Effector CD8-positive, alpha-beta T cell (primary cell): ENCODE measurements at regions not wholly inside any gene's neighbourhood (a gene's known extent, or its start where the extent isn't known, plus 50 kb on each side); places are given as distances from the start of the nearest gene placed in this dataset.
"Not testable (repeated sequence)": the region's sequence is repeated elsewhere in the genome, so short reads cannot be mapped to it uniquely, and the experiment has no call there.

Experiments used
- DNase-seq: peaks from one replicate; lab custom pipeline; 2025; lab: John Stamatoyannopoulos, UW

DNA sequence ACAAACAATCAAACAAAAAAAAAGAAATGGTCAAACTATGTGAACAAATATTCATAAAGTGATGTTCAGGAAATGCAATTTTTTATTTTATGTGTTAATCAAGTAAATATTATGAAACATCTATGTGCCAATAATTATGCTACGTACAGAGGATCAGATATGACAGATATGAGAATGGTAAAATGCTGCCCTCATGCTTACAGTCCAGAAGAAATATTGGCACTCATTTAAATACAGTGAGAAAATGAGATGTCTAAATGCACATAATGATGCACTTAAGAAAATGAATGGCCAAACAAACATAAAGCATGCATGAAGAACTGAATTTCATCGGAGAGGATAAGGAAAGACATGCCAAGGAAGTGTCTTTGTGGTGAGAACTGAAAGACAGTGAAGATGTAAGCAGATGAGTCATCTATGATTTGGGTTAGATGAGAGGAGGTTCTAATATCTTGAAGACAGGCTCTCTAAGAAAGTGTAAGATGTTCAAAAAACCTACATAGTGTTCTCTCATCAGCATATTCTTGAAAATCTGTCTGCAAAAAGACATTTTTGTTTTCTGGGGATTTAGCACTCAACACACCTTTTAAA lies 1231.1 kb upstream of the ACO1 start:
- no peak for DNase-seq

DNA sequence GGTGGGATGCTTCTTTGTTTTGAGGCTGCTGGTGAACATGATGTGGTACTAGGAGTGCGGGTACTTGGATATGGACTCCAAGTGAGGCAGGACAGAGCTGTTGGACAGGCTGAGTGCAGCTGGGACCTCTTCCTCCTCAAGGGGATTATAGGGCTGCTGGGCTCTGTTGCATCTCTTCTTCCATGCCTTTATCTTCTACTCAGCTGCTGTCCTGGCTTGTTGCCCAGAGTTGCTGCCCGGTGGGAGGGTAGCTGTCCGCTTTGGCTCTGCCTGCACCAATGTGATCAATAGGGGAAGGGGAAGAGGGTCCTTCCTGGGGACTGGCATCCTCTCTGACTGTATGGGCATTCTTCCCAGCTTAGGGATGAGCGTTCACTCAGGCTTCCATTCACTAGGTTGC lies 1217.9 kb upstream of the ACO1 start:
- no peak for DNase-seq

DNA sequence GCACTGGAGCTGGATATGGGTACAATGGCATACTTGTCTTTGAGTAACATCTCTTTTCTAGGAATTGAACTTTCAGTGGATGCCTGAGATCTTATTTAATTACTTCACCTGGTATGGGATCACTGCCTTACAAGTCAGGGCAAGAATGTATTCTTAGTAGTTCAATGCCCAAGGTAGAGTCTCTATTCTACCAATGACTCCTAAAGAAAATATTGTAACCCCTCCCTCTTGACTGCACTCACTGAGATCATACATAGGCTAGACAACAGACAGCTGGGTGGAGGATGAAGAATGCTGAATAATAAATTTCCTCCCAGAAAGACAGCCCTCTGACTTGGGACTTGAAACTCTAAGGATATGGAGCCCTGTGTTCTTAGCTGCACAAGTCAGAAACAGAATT lies 1216.3 kb upstream of the ACO1 start:
- no peak for DNase-seq

DNA sequence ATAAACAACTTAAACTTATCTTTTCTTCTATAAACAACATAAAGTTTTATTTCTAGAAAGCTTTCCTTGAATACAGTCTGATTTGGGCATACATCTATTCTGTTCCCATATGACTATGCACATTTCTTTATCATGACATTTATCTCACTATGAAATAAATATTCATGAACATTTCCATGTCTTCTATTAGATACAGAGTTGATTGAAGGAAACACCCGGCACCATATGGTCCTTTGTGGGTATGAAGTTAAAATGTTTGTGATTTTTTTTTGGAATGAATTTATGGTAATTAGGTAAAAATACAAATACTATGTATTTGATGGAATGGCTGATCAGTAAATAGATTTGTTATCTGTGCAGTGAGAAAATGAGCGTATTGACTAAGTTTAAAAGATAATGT lies 1209.8 kb upstream of the ACO1 start:
- DNase-seq, result no peak

DNA sequence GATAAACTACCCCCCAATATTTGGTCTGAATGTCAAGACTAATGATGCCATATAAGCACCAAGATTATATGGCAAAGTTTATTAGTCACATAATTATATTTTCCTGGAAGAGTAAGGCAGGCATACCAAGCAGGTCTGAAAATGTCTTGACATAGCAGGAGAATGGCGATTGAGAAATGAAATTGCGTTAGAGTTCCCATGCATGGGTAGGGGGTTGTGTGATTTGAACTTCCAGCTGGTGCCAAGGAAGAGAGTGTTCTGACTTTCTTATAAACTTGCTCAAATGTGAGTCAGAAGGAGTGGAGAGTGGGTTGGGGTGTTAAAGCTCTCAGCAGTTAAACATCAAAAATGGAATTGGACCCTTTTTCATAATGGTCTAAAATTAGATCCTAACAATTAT lies 1200.6 kb upstream of the ACO1 start:
- no peak for DNase-seq

DNA sequence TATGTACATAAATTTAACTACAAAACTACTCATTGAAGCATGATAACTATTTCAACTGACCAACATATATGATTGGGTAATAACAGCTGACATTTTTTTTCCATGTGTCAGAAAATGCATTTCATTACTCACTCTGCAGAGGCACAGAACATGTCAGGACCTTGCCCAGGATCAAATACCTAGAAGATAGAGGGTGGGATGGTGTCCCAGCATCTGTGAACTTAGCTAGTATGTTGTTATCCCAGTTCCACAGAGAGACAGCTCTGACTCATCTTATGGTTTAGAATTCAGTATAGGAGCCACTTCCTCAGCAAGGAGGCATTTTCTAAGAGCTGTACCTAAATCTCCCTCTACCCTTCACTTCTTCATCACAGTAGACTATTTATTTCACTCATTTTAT lies 1198.6 kb upstream of the ACO1 start:
- no peak for DNase-seq

DNA sequence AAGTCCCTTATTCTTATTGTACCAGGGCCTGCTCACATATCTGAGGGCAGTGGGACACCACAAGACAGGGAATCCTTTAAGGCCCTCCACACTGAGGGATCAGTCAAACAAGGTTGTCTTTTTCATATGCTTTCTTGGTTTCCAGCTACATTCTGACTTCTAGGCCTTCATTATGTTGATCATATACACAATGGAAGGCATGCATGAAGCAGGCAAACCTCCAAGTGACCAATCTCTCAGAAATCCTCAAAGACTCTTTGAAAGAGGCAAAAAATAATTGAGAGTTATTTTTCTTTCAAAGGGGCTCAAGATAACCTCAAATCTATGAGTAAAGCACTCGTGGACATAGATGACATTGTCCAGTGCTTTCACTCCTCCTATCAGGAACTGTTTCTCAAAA lies 1195.9 kb upstream of the ACO1 start:
- DNase-seq, result no peak

DNA sequence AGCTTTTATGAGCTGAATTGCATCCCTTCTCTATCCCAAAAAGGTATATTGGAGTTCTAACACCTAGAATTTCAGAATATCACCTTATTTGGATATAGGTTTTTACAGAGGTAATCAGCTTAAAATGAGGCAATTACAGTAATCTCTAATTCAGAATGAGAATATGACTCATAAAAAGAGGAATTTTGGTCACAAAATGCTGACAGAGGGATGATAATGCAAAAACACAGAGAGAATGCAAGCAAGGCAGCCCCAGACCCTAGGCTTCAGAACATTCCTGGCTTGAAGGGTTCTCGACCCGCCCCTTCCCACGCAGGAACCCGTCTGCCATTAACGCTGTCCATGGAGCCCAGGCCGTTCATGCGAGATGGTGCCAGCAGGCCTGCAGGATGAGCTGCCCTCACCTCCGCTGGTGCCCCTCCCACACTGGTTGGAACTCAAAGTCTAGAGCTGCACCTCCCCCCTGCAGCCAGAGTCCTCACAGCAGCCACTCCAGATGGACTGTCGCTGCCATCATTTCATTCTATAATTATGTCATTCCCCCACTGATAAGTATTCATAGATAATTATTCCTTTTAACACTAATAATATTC lies 1173.4 kb upstream of the ACO1 start:
- no peak for DNase-seq

DNA sequence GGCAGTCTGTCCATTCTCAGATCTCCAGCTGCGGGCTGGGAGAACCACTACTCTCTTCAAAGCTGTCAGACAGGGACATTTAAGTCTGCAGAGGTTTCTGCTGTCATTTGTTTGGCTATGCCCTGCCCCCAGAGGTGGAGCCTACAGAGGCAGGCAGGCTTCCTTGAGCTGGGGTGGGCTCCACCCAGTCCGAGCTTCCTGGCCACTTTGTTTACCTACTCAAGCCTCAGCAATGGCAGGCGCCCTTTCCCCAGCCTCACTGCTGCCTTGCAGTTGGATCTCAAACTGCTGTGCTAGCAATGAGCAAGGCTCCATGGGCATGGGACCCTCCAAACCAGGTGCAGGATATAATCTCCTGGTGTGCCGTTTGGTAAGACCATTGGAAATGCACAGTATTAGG lies 1154.5 kb upstream of the ACO1 start:
- not testable (repeated sequence) for DNase-seq

DNA sequence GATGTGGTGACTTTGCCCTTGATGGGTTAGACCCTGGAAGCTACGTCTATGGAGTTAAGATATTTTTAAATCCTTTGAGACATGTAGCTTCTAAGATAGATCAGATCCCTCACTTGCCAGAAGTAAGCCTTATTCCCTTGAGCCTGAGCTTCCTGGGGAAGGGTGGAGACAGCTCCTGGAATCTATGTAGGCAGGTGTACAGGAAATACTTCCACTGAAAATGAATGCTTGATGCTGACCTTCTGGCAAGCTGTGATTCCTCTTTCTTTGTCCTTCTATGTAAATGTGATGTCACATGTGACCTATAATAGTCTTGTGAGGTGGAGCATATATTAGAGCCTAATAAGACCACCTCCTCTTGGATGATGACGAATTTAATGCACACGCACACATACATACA lies 1152.0 kb upstream of the ACO1 start:
- no peak for DNase-seq

DNA sequence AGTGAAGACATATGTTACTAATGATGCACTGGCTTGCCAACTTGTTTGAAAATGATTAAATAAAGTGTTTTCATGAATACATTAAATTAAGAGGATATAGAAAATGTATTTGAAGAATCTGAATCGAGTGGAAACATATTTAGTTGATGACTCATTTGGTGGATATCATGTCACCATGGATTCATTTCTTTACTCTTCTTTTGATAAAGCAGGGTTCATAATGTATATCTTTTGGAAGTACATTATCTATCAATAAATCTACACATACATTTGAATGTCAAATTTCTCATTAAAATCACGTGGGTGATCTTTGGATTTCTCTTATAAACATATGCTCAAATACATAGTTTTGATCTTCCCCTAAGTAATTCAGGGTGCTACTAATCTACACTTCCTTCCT lies 1148.1 kb upstream of the ACO1 start:
- DNase-seq, result no peak

DNA sequence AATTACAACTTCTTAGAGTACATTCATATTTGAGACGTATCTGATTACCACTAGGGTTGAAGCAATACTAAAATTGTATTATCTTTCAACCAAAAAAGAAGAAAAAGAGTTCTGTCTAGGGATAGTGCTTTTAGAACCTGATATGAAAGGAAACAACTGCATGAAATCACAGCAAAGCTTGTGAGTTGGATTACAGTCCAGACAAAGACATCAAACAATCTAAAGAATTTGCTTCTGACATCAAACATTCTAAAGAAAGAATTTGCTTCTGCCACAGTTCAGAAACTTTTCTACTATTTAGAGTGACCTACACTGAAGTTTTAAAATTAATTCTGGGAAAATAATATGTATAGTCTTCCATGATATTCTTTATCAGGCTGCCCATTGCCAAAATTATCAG lies 1141.1 kb upstream of the ACO1 start:
- DNase-seq, result no peak

DNA sequence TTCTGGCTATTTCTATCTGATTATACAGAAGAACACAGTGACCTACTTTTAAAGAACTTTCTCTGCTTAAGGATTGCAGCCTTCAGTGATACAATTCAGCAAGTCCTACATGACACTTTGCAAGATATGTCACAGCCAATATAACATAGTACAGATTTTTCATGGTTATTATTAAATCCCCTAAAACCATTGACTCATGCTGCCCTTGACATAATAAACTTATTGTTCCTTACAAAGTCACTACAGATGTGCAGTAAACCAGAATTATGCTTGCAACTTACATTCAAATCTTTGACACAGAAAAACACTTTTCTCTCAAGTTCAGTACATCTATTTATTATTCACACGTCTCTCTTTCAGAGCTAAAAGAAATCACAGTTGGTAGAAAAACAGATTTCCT lies 1136.3 kb upstream of the ACO1 start:
- DNase-seq, result no peak

DNA sequence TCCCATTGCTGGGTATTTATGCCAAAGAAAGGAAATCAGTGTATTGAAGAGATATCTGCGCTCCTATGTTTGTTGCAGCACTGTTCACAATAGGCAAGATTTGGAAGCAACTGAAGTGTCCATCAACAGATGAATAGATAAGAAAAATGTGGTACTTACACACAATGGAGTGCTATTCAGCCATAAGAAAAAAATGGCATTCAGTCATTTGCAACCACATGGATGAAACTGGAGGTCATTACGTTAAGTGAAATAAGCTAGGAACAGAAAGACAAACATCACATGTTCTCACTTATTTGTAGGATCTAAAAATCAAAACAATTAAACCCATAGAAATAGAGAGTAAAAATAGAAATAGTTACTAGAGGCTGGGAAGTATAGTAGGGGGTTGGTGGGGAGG lies 1133.1 kb upstream of the ACO1 start:
- no peak for DNase-seq

DNA sequence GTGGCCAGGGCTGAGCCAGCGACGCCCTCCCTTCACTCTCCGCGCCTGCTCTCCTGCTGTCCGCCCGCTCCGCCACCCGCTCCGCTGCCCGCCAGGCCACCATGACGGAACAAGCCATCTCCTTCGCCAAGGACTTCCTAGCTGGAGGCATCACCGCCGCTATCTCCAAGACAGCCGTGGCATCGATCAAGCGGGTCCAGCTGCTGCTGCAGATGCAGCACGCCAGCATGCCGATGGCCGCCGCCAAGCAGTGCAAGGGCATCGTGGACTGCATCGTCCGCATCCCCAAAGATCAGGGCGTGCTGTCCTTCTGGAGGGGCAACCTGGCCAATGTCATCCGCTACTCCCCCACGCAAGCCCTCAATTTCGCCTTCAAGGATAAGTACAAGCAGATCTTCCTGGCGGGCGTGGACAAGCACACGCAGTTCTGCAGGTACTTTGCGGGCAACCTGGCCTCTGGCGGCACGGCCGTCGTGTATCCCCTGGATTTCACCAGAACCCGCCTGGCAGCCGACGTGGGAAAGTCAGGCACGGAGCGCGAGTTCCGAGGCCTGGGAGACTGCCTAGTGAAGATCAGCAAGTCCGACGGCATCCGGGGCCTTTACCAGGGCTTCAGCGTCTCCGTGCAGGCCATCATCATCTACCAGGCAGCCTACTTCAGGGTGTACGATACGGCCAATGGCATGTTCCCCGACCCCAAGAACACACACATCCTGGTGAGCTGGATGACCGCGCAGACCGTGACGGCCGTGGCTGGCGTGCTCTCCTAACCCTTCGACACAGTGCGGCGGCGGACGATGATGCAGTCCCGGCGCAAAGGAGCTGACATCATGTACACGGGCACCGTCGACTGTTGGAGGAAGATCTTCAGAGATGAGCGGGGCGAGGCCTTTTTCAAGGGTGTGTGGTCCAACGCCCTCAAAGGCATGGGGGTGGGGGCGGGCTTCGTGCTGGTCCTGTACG lies 1130.4 kb upstream of the ACO1 start:
- DNase-seq, result no peak

DNA sequence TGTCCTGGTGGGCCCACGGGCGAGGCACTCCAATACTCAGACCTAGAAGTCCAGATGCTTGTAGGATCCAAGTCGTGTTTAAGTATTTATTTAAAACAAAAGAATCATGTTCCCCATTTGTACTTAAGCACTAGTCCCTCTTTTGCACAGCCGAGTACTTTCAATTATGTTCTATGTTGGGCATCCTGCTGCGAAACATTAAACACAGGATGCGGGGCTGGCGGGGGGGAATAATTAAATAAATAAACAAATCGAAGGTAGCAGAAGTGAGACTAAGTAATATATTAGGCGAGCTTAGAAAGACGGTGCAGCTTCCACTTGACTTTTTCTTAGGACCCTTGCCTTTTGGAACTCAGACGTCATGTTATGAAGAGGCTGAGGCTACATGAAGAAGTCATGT lies 1129.2 kb upstream of the ACO1 start:
- DNase-seq, result no peak

DNA sequence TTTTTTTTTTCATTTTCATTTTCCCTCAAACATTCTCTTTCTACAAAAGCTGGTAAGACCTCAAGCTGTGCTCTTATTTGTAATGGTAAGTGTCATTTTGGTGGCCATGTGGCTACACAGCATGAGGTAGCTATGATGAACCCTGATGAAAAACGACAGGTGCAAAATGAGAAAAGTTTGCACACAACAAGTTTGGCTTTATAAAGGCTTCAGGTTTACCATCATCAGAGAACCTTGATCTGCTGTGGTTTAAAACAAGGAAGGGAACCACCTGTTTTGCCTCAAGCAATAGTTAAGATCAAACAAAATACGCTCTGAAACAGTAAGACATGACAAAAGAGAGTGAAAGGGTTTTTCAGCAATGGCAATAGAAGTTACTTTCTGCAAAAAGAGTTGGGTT lies 1124.6 kb upstream of the ACO1 start:
- DNase-seq, result no peak

DNA sequence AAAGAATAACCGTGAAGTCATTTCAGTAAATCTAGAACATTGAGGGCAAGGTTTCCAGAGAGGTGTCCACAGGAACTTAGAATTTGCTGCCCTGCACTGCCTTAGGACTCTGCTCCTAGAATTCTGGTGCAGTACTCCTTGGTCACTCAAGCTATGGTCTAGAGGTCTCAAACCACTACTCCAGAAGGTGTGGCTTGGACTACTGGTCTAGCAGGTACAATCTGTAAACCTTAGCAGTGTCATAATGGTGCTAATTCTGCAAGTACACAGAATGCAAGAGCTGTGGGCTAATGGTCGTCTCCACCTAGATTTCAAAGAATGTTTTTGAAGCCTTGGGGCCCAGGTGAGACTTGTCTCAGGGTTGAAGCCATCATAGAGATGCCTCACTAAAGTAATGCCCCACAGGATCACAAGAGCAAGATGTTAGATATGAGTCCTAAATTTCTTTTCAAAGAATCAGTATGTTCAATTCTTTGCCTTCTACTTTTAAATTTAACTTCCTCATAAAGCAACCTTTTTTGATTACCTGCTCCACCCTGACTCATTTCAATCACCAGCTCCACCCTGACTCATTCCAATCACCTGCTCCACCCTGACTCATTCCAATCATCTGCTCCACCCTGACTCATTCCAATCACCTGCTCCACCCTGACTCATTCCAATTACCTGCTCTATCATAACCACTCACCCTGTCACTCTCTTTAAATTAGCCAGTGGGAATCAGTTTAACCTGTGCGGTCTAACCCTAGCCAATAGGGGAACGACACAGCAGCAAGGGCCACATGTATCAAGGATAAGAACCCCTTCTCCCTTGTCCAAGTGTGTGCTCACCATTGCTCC lies 1111.8 kb upstream of the ACO1 start:
- no peak for DNase-seq

DNA sequence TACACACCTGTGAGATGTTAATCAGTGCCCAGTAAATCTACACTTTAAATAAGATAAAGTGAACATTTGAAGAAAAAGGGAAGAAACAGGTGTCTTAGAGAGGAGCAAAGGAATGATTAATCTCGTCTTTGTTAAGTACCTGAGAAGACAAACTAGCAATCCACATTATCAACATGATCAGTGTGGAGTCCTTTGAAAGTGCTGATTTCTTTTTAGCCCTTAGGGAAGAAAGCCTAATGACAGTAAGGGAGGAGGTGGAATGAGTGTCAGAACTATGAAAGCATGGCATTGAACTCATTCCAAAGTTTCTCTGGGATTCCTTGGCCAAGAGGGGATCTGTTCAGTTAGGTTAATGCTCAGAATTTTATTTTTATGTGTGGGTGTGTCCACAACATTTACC lies 1109.0 kb upstream of the ACO1 start:
- no peak for DNase-seq

DNA sequence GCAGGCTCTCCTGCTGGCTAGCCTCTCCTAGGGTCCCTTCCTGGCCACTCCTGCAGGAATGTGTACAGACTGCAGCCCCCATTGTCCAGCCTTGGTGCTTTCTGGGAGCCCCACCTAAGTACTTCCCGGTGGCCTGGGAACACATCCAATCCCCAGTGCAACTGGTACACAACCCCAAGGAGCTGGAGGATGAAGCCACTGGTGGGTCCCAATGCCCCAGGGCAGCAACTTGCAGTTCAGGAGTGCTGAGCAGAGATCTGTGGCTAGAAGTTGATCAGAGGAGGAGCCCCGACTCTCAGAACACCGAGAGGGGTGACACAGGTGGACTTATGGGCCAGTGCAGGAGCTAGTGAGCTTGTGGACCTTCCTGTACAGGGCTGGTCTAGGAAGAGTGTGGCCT lies 1093.7 kb upstream of the ACO1 start:
- no peak for DNase-seq

DNA sequence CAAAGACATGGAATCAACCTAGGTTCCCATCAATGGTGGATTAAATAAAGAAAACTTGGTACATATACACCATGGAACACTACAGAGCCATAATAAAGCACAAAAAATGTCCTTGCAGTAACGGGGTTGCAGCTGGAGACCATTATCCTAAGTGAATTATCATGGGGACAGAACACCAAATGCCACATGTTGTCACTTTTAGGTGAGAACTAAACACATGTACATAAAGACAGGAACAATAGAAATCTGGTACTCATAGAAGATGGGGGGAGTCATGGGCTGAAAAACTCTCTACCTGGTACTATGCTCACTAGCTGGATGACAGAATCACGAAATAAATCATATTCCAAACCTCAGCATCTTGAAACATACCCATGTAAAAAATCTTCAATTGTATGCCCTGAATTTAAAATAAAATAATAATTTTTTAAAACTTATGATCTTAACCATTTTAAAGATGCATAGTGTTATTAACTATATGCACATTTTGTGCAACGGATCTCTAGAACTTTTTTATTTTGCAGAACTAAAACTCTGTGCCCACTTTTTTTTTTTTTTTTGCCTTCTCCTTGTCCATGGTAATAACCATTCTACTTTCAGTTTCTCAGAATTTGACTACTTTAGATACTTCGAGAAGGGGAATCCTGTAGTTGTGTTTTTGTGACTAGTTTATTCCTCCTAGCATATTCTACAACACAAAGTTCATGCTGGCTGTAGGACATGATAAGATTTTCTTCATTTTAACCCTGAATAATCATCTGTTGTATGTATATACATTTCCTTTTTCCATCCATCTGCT lies 1081.6 kb upstream of the ACO1 start:
- no peak for DNase-seq

DNA sequence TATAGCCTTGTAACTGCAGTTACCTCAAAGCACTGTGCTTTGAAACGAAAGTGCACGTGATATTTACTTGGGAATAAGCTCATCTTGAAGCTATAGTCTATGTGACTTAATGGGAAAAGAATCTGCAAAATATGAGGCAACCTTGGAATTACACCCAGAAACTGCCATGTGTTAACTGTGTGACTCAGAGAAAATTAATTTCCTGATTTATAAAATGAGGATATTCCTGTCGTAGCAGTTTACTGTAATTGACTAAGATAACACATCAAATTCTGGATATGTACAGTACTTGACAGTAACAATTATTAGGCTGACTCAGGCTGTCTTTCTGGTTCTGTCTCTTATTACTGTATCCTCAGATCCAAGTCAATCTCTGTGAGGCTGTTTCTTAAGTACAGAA lies 1079.9 kb upstream of the ACO1 start:
- no peak for DNase-seq
